GM18951 (cell line): ENCODE measurements at regions not wholly inside any gene's neighbourhood (a gene's known extent, or its start where the extent isn't known, plus 50 kb on each side); places are given as distances from the start of the nearest gene placed in this dataset.

Experiments
- POLR2A ChIP-seq: IDR thresholded peaks from 4 replicates; pipeline ENCODE4 v1.6.1; 2011; ENCODE audit warnings: mild to moderate bottlenecking; ENCODE audit not compliant: insufficient read length, insufficient read depth; ENCODE audit errors: extremely low read depth
- in situ Hi-C: fragments of 300-500 bp; cut with MboI; formaldehyde crosslinking; loops from one replicate; pipeline ENCODE4 v1.12.0; 2022; ENCODE audit warnings: low sequenced_read_pairs, mixed read lengths, inconsistent platforms; ENCODE audit not compliant: unreplicated experiment

- no peak for TF ChIP-seq POLR2A
- in situ Hi-C loops = no loop called here
These were observed 382.0 kb upstream of the ANO3 start for GRCh38 chr11:25949918-25950317.

GRCh38 chr11:25953006-25953405 is 378.9 kb upstream of the ANO3 start:
- no peak for TF ChIP-seq POLR2A
- in situ Hi-C loops = no loop called here

DNA sequence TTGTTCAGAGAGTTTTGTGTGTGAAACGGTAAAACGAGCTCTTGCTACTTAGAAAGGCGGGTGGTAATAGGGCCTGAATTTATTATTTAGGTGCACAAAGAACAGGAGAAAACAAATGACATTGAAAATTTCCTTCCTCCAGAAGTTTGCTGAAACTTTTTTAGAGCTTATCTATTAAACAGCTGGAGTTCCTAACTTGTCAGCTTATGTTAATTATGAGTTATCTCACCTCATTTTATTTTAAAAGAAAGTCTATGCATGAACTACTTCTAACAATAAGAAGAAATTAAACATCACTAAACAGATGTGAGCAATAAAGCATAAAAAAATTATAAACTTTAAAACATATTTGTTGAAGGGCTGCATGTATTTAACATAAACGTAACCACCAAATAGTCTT is 373.9 kb upstream of the ANO3 start:
- in situ Hi-C loops = no loop called here

GRCh38 chr11:25961539-25961938 is 370.4 kb upstream of the ANO3 start:
- no peak for TF ChIP-seq POLR2A
- in situ Hi-C loops = no loop called here

More for the DNA sequence above, 373.9 kb upstream of the ANO3 start:
- TF ChIP-seq POLR2A = no peak

GRCh38 chr11:25970726-25971508 is 361.0 kb upstream of the ANO3 start:
- in situ Hi-C loops = no loop called here
- TF ChIP-seq POLR2A = no peak

GRCh38 chr11:25980091-25980490 is 351.8 kb upstream of the ANO3 start:
- no peak for TF ChIP-seq POLR2A
- in situ Hi-C loops = loop anchor here (10.0 kb wide), 1 partner anchor 155 kb away; no protein-coding TSS in a partner anchor

- in situ Hi-C loops = loop anchor here (10.0 kb wide), 1 partner anchor 153 kb away; no protein-coding TSS in a partner anchor
- no peak for TF ChIP-seq POLR2A
These were observed 349.9 kb upstream of the ANO3 start for GRCh38 chr11:25981998-25982397.

DNA sequence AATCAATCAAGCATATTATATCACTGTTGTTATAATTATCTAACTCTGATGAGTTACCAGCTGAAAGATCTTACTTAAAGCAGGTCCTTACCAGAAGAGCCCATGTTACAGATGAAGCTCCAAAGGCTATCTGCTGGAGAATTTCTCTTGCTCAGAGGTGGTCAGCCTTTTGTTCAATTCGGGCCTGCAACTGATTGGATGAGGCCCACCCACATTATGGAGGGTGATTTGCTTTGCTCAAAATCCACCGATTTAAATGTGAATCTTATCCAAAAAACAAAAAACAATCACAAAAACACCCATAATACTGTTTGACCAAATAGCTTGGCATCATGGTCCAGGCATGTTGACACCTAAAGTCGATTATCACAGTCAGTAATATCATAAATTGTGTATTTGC is 348.6 kb upstream of the ANO3 start:
- TF ChIP-seq POLR2A = no peak
- in situ Hi-C loops = loop anchor here (10.0 kb wide), 1 partner anchor 152 kb away; no protein-coding TSS in a partner anchor

DNA sequence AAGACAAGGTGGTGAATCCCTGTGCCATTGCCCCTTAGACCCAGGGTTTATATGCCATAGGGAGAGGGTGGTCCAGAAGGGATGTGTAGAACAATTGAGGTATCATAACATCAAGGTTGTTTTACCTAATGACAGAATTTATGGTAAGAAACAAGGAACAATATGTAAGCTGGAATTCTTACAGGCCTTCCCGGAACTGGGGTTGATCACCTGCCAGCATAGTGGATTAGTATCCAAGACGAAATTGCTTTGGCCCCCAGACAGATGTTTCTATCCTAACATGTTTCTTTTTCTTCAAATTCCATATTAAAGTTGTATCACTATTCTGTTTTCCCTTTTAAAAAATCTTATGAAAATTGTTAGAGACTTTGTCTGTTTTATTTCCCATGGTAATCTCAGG is 343.8 kb upstream of the ANO3 start:
- TF ChIP-seq POLR2A = no peak
- in situ Hi-C loops = loop anchor here (10.0 kb wide), 1 partner anchor 147 kb away; no protein-coding TSS in a partner anchor

DNA sequence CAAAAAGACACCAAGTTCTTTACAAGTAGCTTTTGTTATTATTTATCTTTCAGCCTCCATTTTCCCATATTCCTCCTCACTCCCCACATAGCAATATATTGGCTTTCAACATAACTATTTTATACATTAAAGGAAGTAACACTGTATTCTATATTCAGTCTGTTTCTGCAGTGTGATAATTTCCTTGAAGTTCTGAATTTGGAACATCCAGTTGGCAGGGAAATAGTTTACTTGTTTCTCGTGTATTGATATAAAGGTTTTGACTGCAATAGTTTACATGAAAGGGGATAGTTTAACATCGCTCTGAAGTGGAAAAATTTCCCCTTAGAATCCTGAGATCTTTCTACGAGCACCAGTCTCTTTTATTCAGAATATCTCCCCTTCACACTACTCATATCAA is 341.5 kb upstream of the ANO3 start:
- in situ Hi-C loops = no loop called here
- no peak for TF ChIP-seq POLR2A

DNA sequence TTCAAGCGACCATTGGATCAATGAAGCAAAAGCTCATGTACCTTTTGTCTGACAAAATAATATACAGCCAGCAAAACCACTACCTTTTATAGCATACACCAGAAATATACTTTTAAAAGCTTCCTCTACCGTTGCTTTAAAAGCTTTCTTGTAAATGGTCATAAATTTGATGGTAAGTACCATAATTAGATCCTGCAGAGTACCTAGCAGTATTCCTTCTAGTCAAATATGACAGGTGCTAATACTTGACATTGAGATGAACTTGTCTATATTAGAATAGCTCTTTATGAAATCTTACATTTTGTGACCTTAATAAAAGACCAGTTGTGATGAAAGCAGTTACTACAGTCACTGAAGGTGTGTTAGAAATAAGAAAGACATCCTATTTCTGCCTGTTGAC is 340.5 kb upstream of the ANO3 start:
- TF ChIP-seq POLR2A = no peak
- in situ Hi-C loops = no loop called here

- no peak for TF ChIP-seq POLR2A
These were observed 339.6 kb upstream of the ANO3 start for GRCh38 chr11:25992294-25992693.

DNA sequence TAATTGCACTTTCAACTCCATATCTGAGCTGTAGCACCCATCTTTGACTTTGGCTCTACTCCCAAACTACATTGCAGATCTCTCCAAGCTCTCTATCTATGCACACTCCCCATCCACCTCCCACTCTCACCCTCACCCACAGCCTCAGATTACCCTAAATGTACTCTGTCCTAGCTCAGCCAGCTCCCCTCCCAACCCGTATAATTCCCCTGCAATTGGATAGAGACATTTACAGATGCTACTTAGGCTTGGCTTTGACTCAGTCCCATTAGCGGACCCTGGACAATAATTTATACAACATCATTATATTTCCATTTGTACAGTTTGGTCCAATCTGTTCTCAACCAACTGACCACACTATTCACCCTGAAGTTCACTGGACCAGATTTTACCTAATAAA is 338.9 kb upstream of the ANO3 start:
- TF ChIP-seq POLR2A = no peak

More at GRCh38 chr11:25992294-25992693, 339.6 kb upstream of the ANO3 start:
- in situ Hi-C loops = no loop called here

DNA sequence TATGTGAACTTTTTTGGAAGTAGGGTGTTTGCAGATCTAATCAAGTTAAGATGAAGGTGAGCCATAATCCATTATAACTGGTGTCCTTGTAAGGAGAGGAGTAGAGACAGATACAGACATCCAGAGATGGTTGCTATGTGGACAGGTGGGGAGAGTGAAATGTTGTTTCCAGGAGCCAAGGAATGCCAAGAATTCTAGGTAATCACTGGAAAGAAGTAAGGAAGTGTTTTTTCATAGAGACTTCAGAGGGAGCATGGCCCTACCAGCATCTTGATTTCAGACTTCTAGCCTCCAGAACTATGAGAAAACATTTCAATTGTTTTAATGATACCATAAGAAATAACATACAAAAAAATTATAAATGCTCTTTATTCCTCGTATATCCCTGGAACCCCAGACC is 320.5 kb upstream of the ANO3 start:
- in situ Hi-C loops = no loop called here
- TF ChIP-seq POLR2A = no peak

More for the DNA sequence above, 338.9 kb upstream of the ANO3 start:
- in situ Hi-C loops = no loop called here

DNA sequence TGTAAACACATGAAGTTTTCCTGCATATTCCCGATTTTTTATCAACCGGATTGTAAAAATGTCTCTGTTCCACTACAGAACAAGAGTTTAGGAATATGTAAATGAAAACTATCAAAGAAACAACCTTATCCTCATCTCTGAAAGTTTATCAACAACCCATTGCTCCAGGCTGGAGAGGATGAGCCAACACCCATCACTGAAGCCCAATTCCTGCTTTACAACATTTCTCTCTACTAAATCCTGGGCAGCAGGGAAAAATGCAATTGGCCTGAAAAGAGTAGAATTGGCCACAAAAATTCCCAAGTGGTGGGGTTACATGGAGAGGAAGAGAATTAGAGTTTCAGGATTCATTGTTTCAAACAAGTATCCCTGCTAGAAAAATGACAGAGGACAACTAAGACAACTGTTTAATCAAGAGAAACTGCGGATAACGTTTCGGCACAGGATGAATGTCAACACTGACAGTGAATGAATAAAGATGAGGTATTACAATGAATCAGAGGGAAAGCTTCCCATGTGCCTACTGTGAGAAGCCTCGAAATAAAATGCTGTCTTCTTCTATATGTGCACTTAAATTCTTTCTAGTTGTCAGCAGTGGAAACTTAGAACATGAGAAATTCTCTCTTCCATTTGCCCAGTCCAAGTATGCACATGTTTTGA is 317.3 kb upstream of the ANO3 start:
- TF ChIP-seq POLR2A = no peak
- in situ Hi-C loops = no loop called here
